ENCODE measurements at regions not wholly inside any gene's neighbourhood (a gene's known extent, or its start where the extent isn't known, plus 50 kb on each side); places are given as distances from the start of the nearest gene placed in this dataset.

GRCh38 chr2:155770516-155770915 is 562.0 kb downstream of the NR4A2 start:
- TF ChIP-seq, protein P1, sequence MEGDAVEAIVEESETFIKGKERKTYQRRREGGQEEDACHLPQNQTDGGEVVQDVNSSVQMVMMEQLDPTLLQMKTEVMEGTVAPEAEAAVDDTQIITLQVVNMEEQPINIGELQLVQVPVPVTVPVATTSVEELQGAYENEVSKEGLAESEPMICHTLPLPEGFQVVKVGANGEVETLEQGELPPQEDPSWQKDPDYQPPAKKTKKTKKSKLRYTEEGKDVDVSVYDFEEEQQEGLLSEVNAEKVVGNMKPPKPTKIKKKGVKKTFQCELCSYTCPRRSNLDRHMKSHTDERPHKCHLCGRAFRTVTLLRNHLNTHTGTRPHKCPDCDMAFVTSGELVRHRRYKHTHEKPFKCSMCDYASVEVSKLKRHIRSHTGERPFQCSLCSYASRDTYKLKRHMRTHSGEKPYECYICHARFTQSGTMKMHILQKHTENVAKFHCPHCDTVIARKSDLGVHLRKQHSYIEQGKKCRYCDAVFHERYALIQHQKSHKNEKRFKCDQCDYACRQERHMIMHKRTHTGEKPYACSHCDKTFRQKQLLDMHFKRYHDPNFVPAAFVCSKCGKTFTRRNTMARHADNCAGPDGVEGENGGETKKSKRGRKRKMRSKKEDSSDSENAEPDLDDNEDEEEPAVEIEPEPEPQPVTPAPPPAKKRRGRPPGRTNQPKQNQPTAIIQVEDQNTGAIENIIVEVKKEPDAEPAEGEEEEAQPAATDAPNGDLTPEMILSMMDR (conservative IDR thresholded peaks at IDR 0.05; ENCODE audit: low read depth, low read length) = no peak
- TF ChIP-seq EZH2 (IDR thresholded peaks at IDR 0.05; ENCODE audit: low read length, unreplicated experiment) = no peak
